A673 (cell line): ENCODE measurements at regions not wholly inside any gene's neighbourhood (a gene's known extent, or its start where the extent isn't known, plus 50 kb on each side); places are given as distances from the start of the nearest gene placed in this dataset.

Experiments
- CTCF ChIP-seq: fragments of 300-800, 200-600 bp; sonication (generic); conservative IDR thresholded peaks from 2 replicates; pipeline ENCODE4 v1.5.1; 2017; ENCODE audit warnings: low read depth, mild to moderate bottlenecking, antibody characterized with exemption, low read length, moderate library complexity, mixed read lengths
- EZH2 ChIP-seq: fragments of 200-600 bp; sonication (generic); IDR thresholded peaks from 2 replicates; pipeline ENCODE4 v1.6.1; 2017; ENCODE audit warnings: borderline replicate concordance, low read depth, mild to moderate bottlenecking, mixed read lengths, antibody characterized with exemption, low read length; ENCODE audit not compliant: poor library complexity, severe bottlenecking

DNA sequence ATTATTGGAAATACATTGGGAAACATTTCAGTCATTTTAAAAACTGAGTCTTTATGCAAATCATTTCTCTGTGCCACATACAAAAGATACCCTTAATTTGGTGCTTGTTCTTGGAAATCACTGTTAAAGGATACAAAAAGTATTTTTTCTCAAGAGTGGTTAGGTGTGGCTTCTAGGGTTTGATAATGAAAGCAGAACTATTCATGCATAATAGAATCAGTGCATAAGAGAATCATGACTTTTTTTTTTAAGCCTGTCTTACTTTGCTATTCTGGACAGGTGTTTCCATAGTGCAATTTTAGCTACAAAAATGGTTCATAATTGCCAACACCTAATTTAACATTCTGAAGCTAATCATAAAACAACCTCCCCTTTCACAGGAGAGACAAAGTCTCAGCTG lies 233.0 kb upstream of the NRIP1 start:
- TF ChIP-seq CTCF = no peak
- TF ChIP-seq EZH2 = no peak
